Right cardiac atrium (tissue), 5 donors: ENCODE measurements at regions not wholly inside any gene's neighbourhood (a gene's known extent, or its start where the extent isn't known, plus 50 kb on each side); places are given as distances from the start of the nearest gene placed in this dataset.

Experiments used
- ATAC-seq, 2 donors: fragments of 200-7000 bp; cut with Tn5 transposase; one replicate each; pipeline versions ENCODE4 v1.8.0 to v1.9.1; 2020; ENCODE audit warnings: moderate library complexity in 2 of 2, mild to moderate bottlenecking in 1 of 2
- DNase-seq, 3 donors: peaks; one replicate each; pipeline ENCODE4 v3.0.0-alpha.2; 2020
- H3K27ac ChIP-seq: one replicate; pipeline ENCODE4 v1.5.1; 2013; ENCODE audit warnings: mild to moderate bottlenecking, low read length, control low read depth, moderate library complexity
- H3K27me3 ChIP-seq: one replicate; pipeline ENCODE4 v1.6.1; 2013; ENCODE audit not compliant: control insufficient read depth, insufficient read depth
- H3K4me1 ChIP-seq: one replicate; pipeline ENCODE4 v1.6.1; 2013; ENCODE audit warnings: low read length; ENCODE audit not compliant: control insufficient read depth, insufficient read depth
- H3K4me3 ChIP-seq: one replicate; pipeline ENCODE4 v1.5.1; 2013; ENCODE audit warnings: low read length, control low read depth
- H3K9me3 ChIP-seq: one replicate; pipeline ENCODE4 v1.6.1; 2013; ENCODE audit warnings: low read length; ENCODE audit not compliant: control insufficient read depth
- WGBS: extraction: QIAGEN DNeasy Blood & Tissue Kit; methylation state at CpG from one replicate; pipeline ENCODE4 v1.1.7; 2013; 5-methylcytosine and 5-hydroxymethylcytosine counted together
- intact Hi-C, 4 donors: fragments of 100-400 bp; cut with DNase I; formaldehyde crosslinking; loops; one replicate each; pipeline versions ENCODE4 v1.11.0 to v1.14.0; 2022 to 2023
- donor health status: healthy with polysubstance abuse.
- donor health status: DM: no; HTN: yes; CAD: no.
- donor health status: DM: no; HTN: no; CAD: no.
- donor health status: DM: no; HTN: yes; CAD: no; lungs with severe emphysema.
- donor health status: DM: yes; HTN: yes; CAD: no.

DNA sequence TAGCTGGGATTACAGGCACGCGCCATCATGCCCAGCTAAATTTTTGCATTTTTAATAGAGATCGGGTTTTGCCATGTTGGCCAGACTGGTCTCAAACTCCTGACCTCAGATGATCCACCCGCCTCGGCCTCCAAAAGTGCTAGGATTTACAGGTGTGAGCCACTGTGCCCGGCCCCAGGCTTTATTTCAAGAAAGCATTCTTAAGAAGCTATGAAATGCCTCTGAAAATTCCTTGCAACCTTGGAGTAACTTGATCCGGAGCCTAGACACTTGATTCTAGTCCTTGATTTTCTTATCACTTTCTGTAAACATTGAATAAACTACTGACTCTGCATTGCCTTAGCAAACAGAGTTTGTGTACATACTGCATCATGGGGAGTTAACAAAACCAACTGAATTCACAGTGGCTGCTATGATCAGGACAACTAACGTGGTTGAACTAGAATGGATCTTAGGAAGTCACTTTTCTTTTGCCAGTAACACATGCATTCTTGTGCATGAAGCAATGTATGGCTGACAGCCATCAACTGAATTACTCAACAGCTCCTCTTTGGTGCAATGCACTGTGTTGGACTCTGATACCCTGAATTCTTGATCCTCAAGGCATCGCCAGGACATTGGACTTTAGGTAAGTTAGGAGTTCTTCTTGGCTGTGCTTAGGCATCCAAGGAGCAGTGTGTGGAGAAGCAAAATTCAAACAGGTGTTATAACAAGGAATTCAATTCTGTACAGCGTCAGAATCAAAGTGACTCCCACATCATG is 102.8 kb upstream of the TMEM170B start:
- Histone ChIP-seq H3K4me1 (peaks cover 4% of the 10 kb centered on the region), H3K27me3 (no peaks in the 10 kb centered on the region), H3K4me3 (no peak overlapping the region), H3K9me3 (no peaks in the 10 kb centered on the region), H3K27ac (no peak overlapping the region)
- DNase-seq (no peak), ATAC-seq (peak in 1 of 2 donors; percentile 48)
- intact Hi-C loops: loop anchor here in 1 of 4 donors (10.0 kb wide), 1 partner anchor 70 kb away; no protein-coding TSS in a partner anchor
- WGBS: 82% methylated on average over 10 of the region's 10 CpGs

GRCh38 chr6:11433860-11434259 is 103.7 kb upstream of the TMEM170B start:
- Histone ChIP-seq H3K9me3 (no peaks in the 10 kb centered on the region), H3K27me3 (no peaks in the 10 kb centered on the region), H3K27ac (no peak overlapping the region), H3K4me1 (peaks cover 5% of the 10 kb centered on the region), H3K4me3 (no peak overlapping the region)
- intact Hi-C loops: loop anchor here in 1 of 4 donors (10.0 kb wide), 1 partner anchor 69 kb away; no protein-coding TSS in a partner anchor
- 58% methylated on average over 1 of the region's 1 CpG for WGBS
- ATAC-seq: no peak
- no peak for DNase-seq

DNA sequence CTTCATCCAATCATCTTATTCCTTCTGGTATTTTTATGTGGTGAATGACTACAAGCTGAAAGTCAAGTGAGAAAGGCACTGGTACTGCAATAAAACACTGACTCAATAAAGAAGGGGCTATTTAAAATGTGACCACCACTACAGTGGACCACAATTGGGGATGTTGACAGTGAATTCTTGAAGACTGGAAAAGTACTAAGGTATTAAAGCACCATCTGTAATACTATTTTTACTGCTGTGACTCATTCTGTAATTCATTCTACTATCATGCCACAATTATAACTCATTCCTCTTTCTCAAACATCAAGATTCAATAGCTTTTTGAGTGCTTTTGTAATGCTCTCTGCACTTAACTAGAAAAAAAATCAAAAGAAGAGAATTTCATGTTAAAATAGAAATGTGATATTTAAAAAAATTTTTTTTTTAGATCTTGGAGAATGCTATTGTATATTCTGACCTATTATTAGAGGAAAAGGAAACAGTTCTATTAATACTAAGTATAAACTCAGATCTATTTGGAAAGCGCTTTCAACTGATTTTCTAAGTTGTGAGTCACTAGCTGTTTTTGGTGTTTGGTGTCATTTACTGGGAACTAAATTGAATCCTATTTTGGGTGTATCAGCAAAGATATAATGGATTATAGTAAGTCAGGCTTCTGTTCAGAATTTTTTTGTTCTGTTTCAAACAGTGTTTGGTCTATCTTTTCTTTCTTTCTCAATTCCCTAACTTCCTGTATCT is 104.7 kb upstream of the TMEM170B start:
- DNase-seq (no peak), ATAC-seq (peak in 1 of 2 donors; percentile 28)
- Histone ChIP-seq H3K9me3 (no peaks in the 10 kb centered on the region), H3K4me1 (peaks cover 11% of the 10 kb centered on the region), H3K27me3 (no peaks in the 10 kb centered on the region), H3K4me3 (no peak overlapping the region), H3K27ac (no peak overlapping the region)
- intact Hi-C loops: loop anchor here in 1 of 4 donors (10.0 kb wide), 1 partner anchor 68 kb away; no protein-coding TSS in a partner anchor
- WGBS: 63% methylated on average over 1 of the region's 1 CpG

GRCh38 chr6:11432091-11432490 is 105.5 kb upstream of the TMEM170B start:
- H3K9me3 ChIP-seq: no peaks in the 10 kb centered on the region
- H3K27ac ChIP-seq: no peak overlapping the region
- DNase-seq: no peak
- no peaks in the 10 kb centered on the region for H3K27me3 ChIP-seq
- intact Hi-C loops: loop anchor here in 1 of 4 donors (10.0 kb wide), 1 partner anchor 67 kb away; no protein-coding TSS in a partner anchor
- no peak for ATAC-seq
- peaks cover 8% of the 10 kb centered on the region for H3K4me1 ChIP-seq
- 88% methylated on average over 6 of the region's 6 CpGs for WGBS
- no peak overlapping the region for H3K4me3 ChIP-seq

GRCh38 chr6:11431455-11431937 is 106.1 kb upstream of the TMEM170B start:
- intact Hi-C loops: loop anchor here in 1 of 4 donors (10.0 kb wide), 1 partner anchor 67 kb away; no protein-coding TSS in a partner anchor
- Histone ChIP-seq H3K27ac (no peak overlapping the region), H3K4me1 (peaks cover 8% of the 10 kb centered on the region), H3K9me3 (no peaks in the 10 kb centered on the region), H3K4me3 (no peak overlapping the region), H3K27me3 (no peaks in the 10 kb centered on the region)
- no peak for ATAC-seq
- WGBS: 82% methylated on average over 6 of the region's 6 CpGs
- DNase-seq: no peak

DNA sequence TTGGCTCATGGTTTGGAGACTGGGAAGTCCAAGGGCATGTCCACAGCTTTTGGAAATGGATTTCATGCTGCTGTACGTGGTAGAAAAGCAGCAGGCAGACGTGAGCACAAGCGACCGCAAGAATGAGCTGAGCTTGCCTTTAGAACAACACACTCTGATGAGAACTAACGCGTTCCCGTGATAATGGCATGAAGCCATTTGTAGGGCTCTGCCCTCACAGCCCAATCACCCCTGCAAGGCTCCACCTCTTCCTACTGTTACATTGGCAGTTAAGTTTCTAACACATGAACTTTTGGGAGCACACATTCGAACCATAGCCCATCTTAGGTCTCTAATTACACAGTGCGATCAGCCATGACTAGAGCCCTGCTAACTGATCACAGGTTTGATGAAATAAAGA is 107.5 kb upstream of the TMEM170B start:
- H3K4me1 ChIP-seq: peaks cover 8% of the 10 kb centered on the region
- no peaks in the 10 kb centered on the region for H3K27me3 ChIP-seq
- H3K27ac ChIP-seq: no peak overlapping the region
- no peak overlapping the region for H3K4me3 ChIP-seq
- no peak for DNase-seq
- ATAC-seq: no peak
- no peaks in the 10 kb centered on the region for H3K9me3 ChIP-seq
- 88% methylated on average over 9 of the region's 9 CpGs for WGBS
- intact Hi-C loops: loop anchor here in 1 of 4 donors (10.0 kb wide), 1 partner anchor 65 kb away; no protein-coding TSS in a partner anchor

- ATAC-seq: no peak
- DNase-seq: no peak
- Histone ChIP-seq H3K4me1 (peaks cover 10% of the 10 kb centered on the region), H3K27me3 (no peaks in the 10 kb centered on the region), H3K4me3 (no peak overlapping the region), H3K9me3 (no peaks in the 10 kb centered on the region), H3K27ac (no peak overlapping the region)
- 81% methylated on average over 2 of the region's 2 CpGs for WGBS
- intact Hi-C loops: no loop called here
Measured at GRCh38 chr6:11429577-11429976, 108.0 kb upstream of the TMEM170B start.

DNA sequence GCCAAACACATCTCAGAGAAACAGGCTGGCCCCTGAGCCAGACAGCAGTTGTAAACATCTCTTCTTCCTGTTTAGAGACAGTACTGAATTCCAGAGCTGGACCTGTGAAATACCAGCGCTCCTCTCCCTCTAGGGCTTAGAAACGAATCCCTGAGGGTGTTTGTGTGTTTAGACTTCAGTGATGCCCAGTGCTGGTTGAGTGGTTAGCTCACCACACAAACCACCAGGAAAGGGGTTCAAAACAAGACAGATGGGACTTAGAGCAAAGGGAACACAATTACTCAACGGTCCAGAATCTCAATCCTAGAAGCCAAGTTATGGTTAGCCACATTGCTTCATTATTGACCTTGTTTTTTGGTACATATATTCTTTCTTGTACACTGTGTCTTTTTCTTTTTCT is 108.7 kb upstream of the TMEM170B start:
- ATAC-seq: no peak
- Histone ChIP-seq H3K9me3 (no peaks in the 10 kb centered on the region), H3K4me1 (peaks cover 10% of the 10 kb centered on the region), H3K27me3 (no peaks in the 10 kb centered on the region), H3K4me3 (no peak overlapping the region), H3K27ac (peak overlapping the region; percentile 30)
- WGBS: 34% methylated on average over 3 of the region's 3 CpGs
- DNase-seq: no peak
- intact Hi-C loops: no loop called here

GRCh38 chr6:11428371-11428770 is 109.2 kb upstream of the TMEM170B start:
- no peaks in the 10 kb centered on the region for H3K9me3 ChIP-seq
- intact Hi-C loops: no loop called here
- H3K27ac ChIP-seq: peak overlapping the region; percentile 59
- no peak for ATAC-seq
- 47% methylated on average over 2 of the region's 2 CpGs for WGBS
- H3K4me1 ChIP-seq: peaks cover 10% of the 10 kb centered on the region
- no peak for DNase-seq
- H3K27me3 ChIP-seq: no peaks in the 10 kb centered on the region
- no peak overlapping the region for H3K4me3 ChIP-seq

- H3K27me3 ChIP-seq: no peaks in the 10 kb centered on the region
- 72% methylated on average over 10 of the region's 10 CpGs for WGBS
- intact Hi-C loops: no loop called here
- no peak overlapping the region for H3K4me3 ChIP-seq
- peak overlapping the region; percentile 59 for H3K27ac ChIP-seq
- peaks cover 10% of the 10 kb centered on the region for H3K4me1 ChIP-seq
- DNase-seq (no peak), ATAC-seq (peak in 1 of 2 donors; percentile 20)
- no peaks in the 10 kb centered on the region for H3K9me3 ChIP-seq
Measured at GRCh38 chr6:11427723-11428245, 109.8 kb upstream of the TMEM170B start.
